CD14-positive monocyte (primary cell): ENCODE measurements at regions not wholly inside any gene's neighbourhood (a gene's known extent, or its start where the extent isn't known, plus 50 kb on each side); places are given as distances from the start of the nearest gene placed in this dataset.

Experiments used
- DNase-seq, 3 donors: peaks; one replicate each; pipeline ENCODE4 v3.0.0-alpha.2; 2011 to 2022
- H2AFZ ChIP-seq: 2 replicates; pipeline ENCODE4 v1.6.0; 2012; ENCODE audit warnings: mild to moderate bottlenecking, low read depth, low read length, inconsistent platforms; ENCODE audit not compliant: insufficient read depth, poor library complexity, severe bottlenecking
- H3K27ac ChIP-seq, 2 donors: 1 replicate in 1 of 2; 2 replicates in 1 of 2; pipeline ENCODE4 v1.5.1; 2012 to 2013; ENCODE audit warnings: low read length in 2 of 2, control low read depth in 1 of 2, inconsistent platforms in 1 of 2, low read depth in 1 of 2, mild to moderate bottlenecking in 1 of 2
- H3K27me3 ChIP-seq, 2 donors: one replicate each; pipeline versions ENCODE4 v1.6.0 to v1.6.1; 2011 to 2013; ENCODE audit warnings: low read length in 2 of 2; ENCODE audit not compliant: control insufficient read depth in 2 of 2, insufficient read depth in 2 of 2
- H3K36me3 ChIP-seq, 2 donors: replicated peaks in 1 of 2; 1 replicate in 1 of 2; 2 replicates in 1 of 2; pipeline versions ENCODE4 v1.5.1 to v1.6.1; 2012 to 2013; ENCODE audit warnings: low read length in 2 of 2, control low read depth in 1 of 2, inconsistent platforms in 1 of 2, mild to moderate bottlenecking in 1 of 2; ENCODE audit not compliant: insufficient read depth in 2 of 2, control insufficient read depth in 1 of 2
- H3K4me1 ChIP-seq, 2 donors: 1 replicate in 1 of 2; 2 replicates in 1 of 2; pipeline versions ENCODE4 v1.5.1 to v1.6.1; 2012 to 2013; ENCODE audit warnings: low read length in 2 of 2, control low read depth in 1 of 2, inconsistent platforms in 1 of 2, mild to moderate bottlenecking in 1 of 2, moderate library complexity in 1 of 2; ENCODE audit not compliant: insufficient read depth in 2 of 2, control insufficient read depth in 1 of 2
- H3K4me2 ChIP-seq: replicated peaks from 2 replicates; pipeline ENCODE3; 2012; ENCODE audit warnings: low read length, moderate library complexity, mild to moderate bottlenecking; ENCODE audit not compliant: poor library complexity, severe bottlenecking; ENCODE audit errors: extremely low read depth
- H3K4me3 ChIP-seq, 3 experiments: fragments of 200-600 bp in 1 of 3; sonication (generic) in 1 of 3; replicated peaks in 1 of 3; 1 replicate in 2 of 3; 2 replicates in 1 of 3; pipeline ENCODE4 v1.5.1; 2011 to 2013; ENCODE audit warnings: low read length in 3 of 3, mild to moderate bottlenecking in 3 of 3, control low read depth in 2 of 3, low read depth in 2 of 3, inconsistent platforms in 1 of 3, moderate library complexity in 1 of 3
- H3K79me2 ChIP-seq: 2 replicates; pipeline ENCODE4 v1.6.0; 2012; ENCODE audit warnings: mild to moderate bottlenecking, control low read depth, inconsistent platforms, low read length, moderate library complexity; ENCODE audit not compliant: insufficient read depth
- H3K9ac ChIP-seq: 2 replicates; pipeline ENCODE4 v1.6.0; 2017; ENCODE audit warnings: low read length, mild to moderate bottlenecking; ENCODE audit not compliant: insufficient read depth, poor library complexity, severe bottlenecking
- H3K9me3 ChIP-seq, 2 donors: replicated peaks in 1 of 2; 1 replicate in 1 of 2; 2 replicates in 1 of 2; pipeline versions ENCODE4 v1.5.1 to v1.6.1; 2012 to 2013; ENCODE audit warnings: low read length in 2 of 2, control low read depth in 1 of 2; ENCODE audit not compliant: control insufficient read depth in 1 of 2, insufficient read depth in 1 of 2
- H4K20me1 ChIP-seq: 2 replicates; pipeline ENCODE4 v1.6.0; 2012; ENCODE audit warnings: mild to moderate bottlenecking, low read length, control low read depth, moderate library complexity; ENCODE audit not compliant: insufficient read depth
- H3K27ac Mint-ChIP-seq, 7 donors: one replicate each; pipeline ENCODE4 v1.8.0; 2020; ENCODE audit warnings: mild to moderate bottlenecking in 7 of 7, mixed read lengths in 7 of 7, moderate library complexity in 6 of 7, inconsistent platforms in 2 of 7
- H3K27me3 Mint-ChIP-seq, 3 donors: one replicate each; pipeline ENCODE4 v1.8.0; 2021 to 2022; ENCODE audit warnings: low read depth in 3 of 3, mild to moderate bottlenecking in 3 of 3, mixed read lengths in 3 of 3, moderate library complexity in 3 of 3, inconsistent platforms in 1 of 3
- H3K36me3 Mint-ChIP-seq, 2 donors: one replicate each; pipeline ENCODE4 v1.8.0; 2020; ENCODE audit warnings: mixed read lengths in 2 of 2, inconsistent platforms in 1 of 2, mild to moderate bottlenecking in 1 of 2
- H3K4me1 Mint-ChIP-seq: one replicate; pipeline ENCODE4 v1.8.0; 2020; ENCODE audit warnings: mild to moderate bottlenecking, mixed read lengths
- H3K4me3 Mint-ChIP-seq, 2 donors: one replicate each; pipeline ENCODE4 v1.8.0; 2020; ENCODE audit warnings: mild to moderate bottlenecking in 2 of 2, mixed read lengths in 2 of 2, moderate library complexity in 1 of 2
- H3K9me3 Mint-ChIP-seq, 7 donors: one replicate each; pipeline ENCODE4 v1.8.0; 2020 to 2022; ENCODE audit warnings: mixed read lengths in 7 of 7, mild to moderate bottlenecking in 6 of 7, moderate library complexity in 6 of 7, inconsistent platforms in 2 of 7
- WGBS: methylation state at CpG from one replicate; pipeline ENCODE4 v1.1.5; 2013; ENCODE audit warnings: missing lambda C conversion rate; ENCODE audit not compliant: insufficient coverage; 5-methylcytosine and 5-hydroxymethylcytosine counted together
- intact Hi-C, 2 donors: fragments of 100-400 bp; cut with micrococcal nuclease; formaldehyde crosslinking; loops; one replicate each; pipeline versions ENCODE4 v1.15.0 to v1.15.1; 2023
- TF ChIP-seq, protein P1 (sequence below): fragments of 200-600 bp; IDR thresholded peaks from one replicate; pipeline ENCODE4 v1.8.0; 2022; ENCODE audit warnings: antibody characterized with exemption, mild to moderate bottlenecking

DNA sequence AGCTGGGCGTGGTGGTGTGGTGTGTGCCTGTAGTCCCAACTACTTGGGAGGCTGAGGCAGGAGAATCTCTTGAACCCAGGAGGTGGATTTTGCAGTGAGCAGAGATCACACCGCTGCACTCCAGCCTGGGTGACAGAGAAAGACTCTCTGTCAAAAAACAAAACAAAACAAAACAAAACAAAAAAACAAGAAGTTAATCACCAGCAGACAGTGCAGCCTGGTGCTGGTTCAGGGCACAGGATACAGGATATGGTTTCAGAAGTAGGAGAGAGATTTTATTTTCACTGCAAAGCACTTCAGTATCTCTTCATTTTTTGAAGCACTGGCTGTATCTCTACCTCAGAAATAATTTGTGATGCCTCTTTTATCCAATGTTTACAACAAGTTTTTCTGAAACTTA, 1222.9 kb upstream of the PRKX start:
- Histone ChIP-seq H3K4me1 (peaks cover 19 to 34% of the 10 kb centered on the region in 2 donors), H3K9ac (peak overlapping the region; percentile 58), H3K9me3 (no peaks in the 10 kb centered on the region), H2AFZ (peak overlapping the region; percentile 54), H3K79me2 (no peaks in the 10 kb centered on the region), H3K4me3 (peak overlapping the region in 2 of 3 experiments; percentile 7 to 52), H4K20me1 (no peaks in the 10 kb centered on the region), H3K27ac (peak overlapping the region; percentile 86 to 92), H3K36me3 (no peaks in the 10 kb centered on the region), H3K27me3 (no peaks in the 10 kb centered on the region), H3K4me2 (peak overlapping the region; percentile 60)
- H3K27me3 Mint-ChIP-seq: peaks cover 0 to 2% (median 0%) of the 10 kb centered on the region in 3 donors
- H3K9me3 Mint-ChIP-seq: peaks cover 0 to 4% (median 2%) of the 10 kb centered on the region in 7 donors
- TF ChIP-seq, protein P1, sequence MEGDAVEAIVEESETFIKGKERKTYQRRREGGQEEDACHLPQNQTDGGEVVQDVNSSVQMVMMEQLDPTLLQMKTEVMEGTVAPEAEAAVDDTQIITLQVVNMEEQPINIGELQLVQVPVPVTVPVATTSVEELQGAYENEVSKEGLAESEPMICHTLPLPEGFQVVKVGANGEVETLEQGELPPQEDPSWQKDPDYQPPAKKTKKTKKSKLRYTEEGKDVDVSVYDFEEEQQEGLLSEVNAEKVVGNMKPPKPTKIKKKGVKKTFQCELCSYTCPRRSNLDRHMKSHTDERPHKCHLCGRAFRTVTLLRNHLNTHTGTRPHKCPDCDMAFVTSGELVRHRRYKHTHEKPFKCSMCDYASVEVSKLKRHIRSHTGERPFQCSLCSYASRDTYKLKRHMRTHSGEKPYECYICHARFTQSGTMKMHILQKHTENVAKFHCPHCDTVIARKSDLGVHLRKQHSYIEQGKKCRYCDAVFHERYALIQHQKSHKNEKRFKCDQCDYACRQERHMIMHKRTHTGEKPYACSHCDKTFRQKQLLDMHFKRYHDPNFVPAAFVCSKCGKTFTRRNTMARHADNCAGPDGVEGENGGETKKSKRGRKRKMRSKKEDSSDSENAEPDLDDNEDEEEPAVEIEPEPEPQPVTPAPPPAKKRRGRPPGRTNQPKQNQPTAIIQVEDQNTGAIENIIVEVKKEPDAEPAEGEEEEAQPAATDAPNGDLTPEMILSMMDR: no peak
- peak; percentile 7 to 27 (median 17) for DNase-seq
- peaks cover 24% of the 10 kb centered on the region for H3K4me1 Mint-ChIP-seq
- H3K27ac Mint-ChIP-seq: peak overlapping the region; percentile 95 to 100 (median 99)
- WGBS: no CpG with 5 or more reads among the region's 2 CpGs
- no peaks in the 10 kb centered on the region for H3K36me3 Mint-ChIP-seq
- peak overlapping the region; percentile 67 to 77 for H3K4me3 Mint-ChIP-seq
- intact Hi-C loops: no loop called here

DNA sequence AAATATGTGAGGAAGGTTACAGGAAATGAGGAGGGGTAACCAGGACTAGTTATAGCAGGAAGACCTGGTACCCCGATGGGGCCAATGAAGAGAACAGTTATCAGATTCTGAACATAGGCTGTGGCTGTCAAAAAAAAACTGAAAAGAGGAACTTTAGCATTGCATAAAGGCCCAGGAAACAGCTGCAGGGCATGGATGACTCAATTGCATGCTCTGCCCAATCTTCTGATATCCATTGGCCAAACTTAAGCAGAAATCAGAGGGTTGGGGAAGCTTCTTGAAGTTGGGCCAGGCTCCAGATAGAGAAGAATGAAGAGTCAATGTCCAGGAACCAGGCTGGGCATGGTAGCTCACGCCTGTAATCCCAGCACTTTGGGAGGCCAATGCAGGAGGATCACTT, 1222.4 kb upstream of the PRKX start:
- peak overlapping the region; percentile 86 to 92 for H3K27ac ChIP-seq
- no peaks in the 10 kb centered on the region for H3K9me3 ChIP-seq
- Mint-ChIP-seq H3K4me3 (peak overlapping the region; percentile 67 to 77), H3K36me3 (no peaks in the 10 kb centered on the region), H3K27me3 (peaks cover 0 to 2% (median 0%) of the 10 kb centered on the region in 3 donors), H3K4me1 (peaks cover 24% of the 10 kb centered on the region), H3K27ac (peak overlapping the region; percentile 95 to 100 (median 99)), H3K9me3 (peaks cover 0 to 4% (median 2%) of the 10 kb centered on the region in 7 donors)
- H2AFZ ChIP-seq: peak overlapping the region; percentile 54
- no peaks in the 10 kb centered on the region for H3K27me3 ChIP-seq
- intact Hi-C loops: no loop called here
- peaks cover 19 to 34% of the 10 kb centered on the region in 2 donors for H3K4me1 ChIP-seq
- no peaks in the 10 kb centered on the region for H4K20me1 ChIP-seq
- peak overlapping the region; percentile 58 for H3K9ac ChIP-seq
- no peaks in the 10 kb centered on the region for H3K36me3 ChIP-seq
- 0% methylated on average over 1 of the region's 2 CpGs for WGBS
- H3K79me2 ChIP-seq: no peaks in the 10 kb centered on the region
- TF ChIP-seq, protein P1: no peak
- H3K4me2 ChIP-seq: peak overlapping the region; percentile 60
- H3K4me3 ChIP-seq: peak overlapping the region in 2 of 3 experiments; percentile 40 to 52
- peak; percentile 80 to 88 (median 85) for DNase-seq
